Embryonic facial prominence (tissue), 1 donor: ENCODE measurements at regions not wholly inside any gene's neighbourhood (a gene's known extent, or its start where the extent isn't known, plus 50 kb on each side); places are given as distances from the start of the nearest gene placed in this dataset.

Experiments used
- DNase-seq: peaks from one replicate; pipeline ENCODE4 v3.0.0-alpha.2; 2016; ENCODE audit errors: extremely low spot score

- no peak for DNase-seq
Observed at GRCh38 chr3:117126946-117127546, 417.5 kb downstream of the TUSC7 start.

GRCh38 chr3:117128133-117128532 lies 418.6 kb downstream of the TUSC7 start:
- no peak for DNase-seq

- no peak for DNase-seq
Observed at GRCh38 chr3:117128872-117129271, 419.3 kb downstream of the TUSC7 start.

- no peak for DNase-seq
Observed at GRCh38 chr3:117129516-117129915, 419.9 kb downstream of the TUSC7 start.

- no peak for DNase-seq
Observed at GRCh38 chr3:117130222-117130621, 420.6 kb downstream of the TUSC7 start.

GRCh38 chr3:117131259-117131658 lies 421.7 kb downstream of the TUSC7 start:
- no peak for DNase-seq

- DNase-seq = no peak
Observed at GRCh38 chr3:117133066-117133465, 423.5 kb downstream of the TUSC7 start.

GRCh38 chr3:117135207-117135606 lies 425.6 kb downstream of the TUSC7 start:
- DNase-seq = no peak

GRCh38 chr3:117136003-117136402 lies 426.4 kb downstream of the TUSC7 start:
- no peak for DNase-seq

- DNase-seq = no peak
Observed at GRCh38 chr3:117137065-117137464, 427.5 kb downstream of the TUSC7 start.

- DNase-seq = no peak
Observed at GRCh38 chr3:117139681-117140080, 430.1 kb downstream of the TUSC7 start.

- no peak for DNase-seq
Observed at GRCh38 chr3:117141812-117142211, 432.2 kb downstream of the TUSC7 start.

- DNase-seq = no peak
Observed at GRCh38 chr3:117144853-117145252, 435.3 kb downstream of the TUSC7 start.

GRCh38 chr3:117145677-117146076 lies 436.1 kb downstream of the TUSC7 start:
- no peak for DNase-seq

- no peak for DNase-seq
Observed at GRCh38 chr3:117146571-117146970, 437.0 kb downstream of the TUSC7 start.

- no peak for DNase-seq
Observed at GRCh38 chr3:117149584-117149983, 440.0 kb downstream of the TUSC7 start.

- no peak for DNase-seq
Observed at GRCh38 chr3:117150628-117151027, 441.0 kb downstream of the TUSC7 start.

- no peak for DNase-seq
Observed at GRCh38 chr3:117160176-117160575, 450.6 kb downstream of the TUSC7 start.

- DNase-seq = no peak
Observed at GRCh38 chr3:117161816-117162215, 452.2 kb downstream of the TUSC7 start.

- DNase-seq = no peak
Observed at GRCh38 chr3:117165176-117165575, 455.6 kb downstream of the TUSC7 start.

- no peak for DNase-seq
Observed at GRCh38 chr3:117165601-117166051, 456.0 kb downstream of the TUSC7 start.

GRCh38 chr3:117168896-117169295 lies 459.3 kb downstream of the TUSC7 start:
- DNase-seq = no peak

- no peak for DNase-seq
Observed at GRCh38 chr3:117170094-117170493, 460.5 kb downstream of the TUSC7 start.

- no peak for DNase-seq
Observed at GRCh38 chr3:117171124-117171523, 461.5 kb downstream of the TUSC7 start.
